ENCODE measurements at regions not wholly inside any gene's neighbourhood (a gene's known extent, or its start where the extent isn't known, plus 50 kb on each side); places are given as distances from the start of the nearest gene placed in this dataset.

DNA sequence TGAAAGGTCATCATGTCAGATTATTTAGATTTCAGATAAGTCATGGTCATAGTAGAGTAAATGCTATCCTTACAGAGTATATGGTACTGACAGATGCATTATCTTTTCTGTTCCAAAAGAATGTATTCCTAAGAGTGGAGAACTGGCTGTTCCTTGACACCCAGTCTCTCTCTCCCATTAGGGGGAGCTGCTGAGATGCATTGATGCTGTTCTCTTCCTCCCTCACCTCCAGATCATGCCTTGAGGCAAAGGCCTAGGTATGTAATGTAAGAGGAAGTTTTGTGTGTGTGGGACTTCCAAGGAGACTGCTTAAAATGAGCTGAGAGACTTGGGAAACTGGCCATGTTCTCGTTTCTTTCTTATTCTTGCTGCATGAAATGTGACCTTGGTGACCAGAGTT is 979.5 kb upstream of the CELF4 start:
- TF ChIP-seq POLR2AphosphoS5 (IDR thresholded peaks at IDR 0.05), result no peak
- TF ChIP-seq, protein P1, sequence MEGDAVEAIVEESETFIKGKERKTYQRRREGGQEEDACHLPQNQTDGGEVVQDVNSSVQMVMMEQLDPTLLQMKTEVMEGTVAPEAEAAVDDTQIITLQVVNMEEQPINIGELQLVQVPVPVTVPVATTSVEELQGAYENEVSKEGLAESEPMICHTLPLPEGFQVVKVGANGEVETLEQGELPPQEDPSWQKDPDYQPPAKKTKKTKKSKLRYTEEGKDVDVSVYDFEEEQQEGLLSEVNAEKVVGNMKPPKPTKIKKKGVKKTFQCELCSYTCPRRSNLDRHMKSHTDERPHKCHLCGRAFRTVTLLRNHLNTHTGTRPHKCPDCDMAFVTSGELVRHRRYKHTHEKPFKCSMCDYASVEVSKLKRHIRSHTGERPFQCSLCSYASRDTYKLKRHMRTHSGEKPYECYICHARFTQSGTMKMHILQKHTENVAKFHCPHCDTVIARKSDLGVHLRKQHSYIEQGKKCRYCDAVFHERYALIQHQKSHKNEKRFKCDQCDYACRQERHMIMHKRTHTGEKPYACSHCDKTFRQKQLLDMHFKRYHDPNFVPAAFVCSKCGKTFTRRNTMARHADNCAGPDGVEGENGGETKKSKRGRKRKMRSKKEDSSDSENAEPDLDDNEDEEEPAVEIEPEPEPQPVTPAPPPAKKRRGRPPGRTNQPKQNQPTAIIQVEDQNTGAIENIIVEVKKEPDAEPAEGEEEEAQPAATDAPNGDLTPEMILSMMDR (IDR thresholded peaks at IDR 0.05), result no peak
- TF ChIP-seq POLR2A (IDR thresholded peaks at IDR 0.05), result no peak
- no peak for TF ChIP-seq EP300 (IDR thresholded peaks at IDR 0.05)

Measured in sigmoid colon (tissue), 4 donors.